ENCODE measurements at regions not wholly inside any gene's neighbourhood (a gene's known extent, or its start where the extent isn't known, plus 50 kb on each side); places are given as distances from the start of the nearest gene placed in this dataset.
"Not testable (repeated sequence)": the region's sequence is repeated elsewhere in the genome, so short reads cannot be mapped to it uniquely, and the experiment has no call there.

- peaks cover 2% of the 10 kb centered on the region for H3K27me3 Mint-ChIP-seq (ENCODE audit: low read depth)
- H3K9me3 Mint-ChIP-seq: no peaks in the 10 kb centered on the region
- H3K4me3 Mint-ChIP-seq: no peak overlapping the region
- peaks cover 2% of the 10 kb centered on the region for H3K36me3 Mint-ChIP-seq (ENCODE audit: insufficient read depth)
- ATAC-seq (no peak), DNase-seq (no peak)
- peaks cover 5% of the 10 kb centered on the region for H3K4me1 Mint-ChIP-seq (ENCODE audit: low read depth)
Observed at GRCh38 chr7:106561151-106561550, 99.8 kb downstream of the CCDC71L start.

GRCh38 chr7:106560482-106560881, 100.5 kb downstream of the CCDC71L start:
- DNase-seq (no peak), ATAC-seq (no peak)
- peaks cover 2% of the 10 kb centered on the region for H3K36me3 Mint-ChIP-seq (ENCODE audit: insufficient read depth)
- H3K27me3 Mint-ChIP-seq (ENCODE audit: low read depth): peaks cover 2% of the 10 kb centered on the region
- no peak overlapping the region for H3K4me3 Mint-ChIP-seq
- no peaks in the 10 kb centered on the region for H3K9me3 Mint-ChIP-seq
- peaks cover 5% of the 10 kb centered on the region for H3K4me1 Mint-ChIP-seq (ENCODE audit: low read depth)

DNA sequence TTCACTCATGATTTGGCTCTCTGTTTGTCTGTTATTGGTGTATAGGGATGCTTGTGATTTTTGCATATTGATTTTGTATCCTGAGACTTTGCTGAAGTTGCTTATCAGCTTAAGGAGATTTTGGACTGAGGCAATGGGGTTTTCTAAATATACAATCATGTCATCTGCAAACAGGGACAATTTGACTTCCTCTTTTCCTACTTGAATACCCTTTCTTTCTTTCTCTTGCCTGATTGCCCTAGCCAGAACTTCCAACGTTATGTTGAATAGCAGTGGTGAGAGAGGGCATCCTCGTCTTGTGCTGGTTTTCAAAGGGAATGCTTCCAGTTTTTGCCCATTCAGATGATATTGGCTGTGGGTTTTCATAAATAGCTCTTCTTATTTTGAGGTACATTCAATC, 104.7 kb downstream of the CCDC71L start:
- ATAC-seq; DNase-seq; H3K4me1 Mint-ChIP-seq (ENCODE audit: low read depth); H3K36me3 Mint-ChIP-seq (ENCODE audit: insufficient read depth); H3K9me3 Mint-ChIP-seq; H3K27me3 Mint-ChIP-seq (ENCODE audit: low read depth); H3K4me3 Mint-ChIP-seq: not testable (repeated sequence)

GRCh38 chr7:106554623-106555022, 106.3 kb downstream of the CCDC71L start:
- not testable (repeated sequence) for H3K27me3 Mint-ChIP-seq (ENCODE audit: low read depth); H3K4me3 Mint-ChIP-seq; DNase-seq; H3K9me3 Mint-ChIP-seq; H3K4me1 Mint-ChIP-seq (ENCODE audit: low read depth); ATAC-seq; H3K36me3 Mint-ChIP-seq (ENCODE audit: insufficient read depth)

GRCh38 chr7:106553446-106553836, 107.5 kb downstream of the CCDC71L start:
- no peak for DNase-seq
- no peak overlapping the region for H3K4me3 Mint-ChIP-seq
- H3K36me3 Mint-ChIP-seq (ENCODE audit: insufficient read depth): no peaks in the 10 kb centered on the region
- H3K27me3 Mint-ChIP-seq (ENCODE audit: low read depth): peaks cover 2% of the 10 kb centered on the region
- H3K4me1 Mint-ChIP-seq (ENCODE audit: low read depth): no peaks in the 10 kb centered on the region
- peaks cover 5% of the 10 kb centered on the region for H3K9me3 Mint-ChIP-seq
- no peak for ATAC-seq

GRCh38 chr7:106552645-106553445, 108.1 kb downstream of the CCDC71L start:
- no peak for ATAC-seq
- DNase-seq: no peak
- H3K36me3 Mint-ChIP-seq (ENCODE audit: insufficient read depth): no peaks in the 10 kb centered on the region
- peaks cover 5% of the 10 kb centered on the region for H3K9me3 Mint-ChIP-seq
- no peaks in the 10 kb centered on the region for H3K27me3 Mint-ChIP-seq (ENCODE audit: low read depth)
- no peaks in the 10 kb centered on the region for H3K4me1 Mint-ChIP-seq (ENCODE audit: low read depth)
- H3K4me3 Mint-ChIP-seq: no peak overlapping the region

DNA sequence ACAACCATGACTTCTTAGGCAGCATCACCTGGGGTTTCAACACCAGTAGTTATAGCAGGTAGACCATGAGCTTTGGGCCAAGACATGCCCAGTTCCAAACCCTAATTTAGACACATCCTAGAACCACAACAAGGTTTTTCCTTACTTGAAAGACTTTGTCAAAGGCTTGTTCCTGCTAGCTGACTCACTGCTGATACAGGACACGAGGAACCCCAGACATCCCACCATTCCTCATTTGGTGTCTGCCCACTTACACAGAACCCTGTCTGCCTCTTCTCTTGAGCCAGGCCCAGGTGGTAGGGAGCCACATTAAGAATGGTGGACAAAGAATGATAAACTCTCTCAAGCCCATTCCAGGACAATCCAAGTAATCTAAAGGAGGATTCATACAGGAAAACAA, 109.0 kb downstream of the CCDC71L start:
- DNase-seq: no peak
- no peaks in the 10 kb centered on the region for H3K4me1 Mint-ChIP-seq (ENCODE audit: low read depth)
- no peaks in the 10 kb centered on the region for H3K36me3 Mint-ChIP-seq (ENCODE audit: insufficient read depth)
- no peak overlapping the region for H3K4me3 Mint-ChIP-seq
- no peaks in the 10 kb centered on the region for H3K27me3 Mint-ChIP-seq (ENCODE audit: low read depth)
- peaks cover 5% of the 10 kb centered on the region for H3K9me3 Mint-ChIP-seq
- ATAC-seq: no peak

DNA sequence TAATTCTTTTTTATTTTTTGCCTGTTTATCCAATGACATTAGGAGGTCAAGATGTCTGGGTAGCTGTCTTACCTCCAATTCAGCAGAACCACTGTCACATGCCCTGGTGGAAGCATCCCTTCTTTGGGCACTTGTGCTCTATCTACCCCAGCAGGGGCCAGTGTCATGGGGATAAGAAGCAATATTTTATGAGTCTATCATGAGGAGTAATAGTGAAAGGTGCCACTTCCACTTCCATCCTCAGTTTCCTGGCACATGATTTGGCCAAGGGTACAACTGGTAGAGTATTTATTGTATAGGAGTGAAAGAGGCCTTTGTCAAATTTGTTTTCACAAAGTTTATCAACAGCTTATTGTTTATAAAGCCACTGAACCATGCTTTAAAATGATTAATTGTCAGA, 112.5 kb downstream of the CCDC71L start:
- no peaks in the 10 kb centered on the region for H3K27me3 Mint-ChIP-seq (ENCODE audit: low read depth)
- DNase-seq: no peak
- no peak overlapping the region for H3K4me3 Mint-ChIP-seq
- peaks cover 3% of the 10 kb centered on the region for H3K4me1 Mint-ChIP-seq (ENCODE audit: low read depth)
- no peaks in the 10 kb centered on the region for H3K9me3 Mint-ChIP-seq
- ATAC-seq: no peak
- no peaks in the 10 kb centered on the region for H3K36me3 Mint-ChIP-seq (ENCODE audit: insufficient read depth)

- ATAC-seq (peak; percentile 37 to 43), DNase-seq (no peak)
- peaks cover 9% of the 10 kb centered on the region for H3K4me1 Mint-ChIP-seq (ENCODE audit: low read depth)
- H3K36me3 Mint-ChIP-seq (ENCODE audit: insufficient read depth): no peaks in the 10 kb centered on the region
- H3K4me3 Mint-ChIP-seq: no peak overlapping the region
- H3K9me3 Mint-ChIP-seq: no peaks in the 10 kb centered on the region
- H3K27me3 Mint-ChIP-seq (ENCODE audit: low read depth): no peaks in the 10 kb centered on the region
Observed at GRCh38 chr7:106545275-106545674, 115.7 kb downstream of the CCDC71L start.

DNA sequence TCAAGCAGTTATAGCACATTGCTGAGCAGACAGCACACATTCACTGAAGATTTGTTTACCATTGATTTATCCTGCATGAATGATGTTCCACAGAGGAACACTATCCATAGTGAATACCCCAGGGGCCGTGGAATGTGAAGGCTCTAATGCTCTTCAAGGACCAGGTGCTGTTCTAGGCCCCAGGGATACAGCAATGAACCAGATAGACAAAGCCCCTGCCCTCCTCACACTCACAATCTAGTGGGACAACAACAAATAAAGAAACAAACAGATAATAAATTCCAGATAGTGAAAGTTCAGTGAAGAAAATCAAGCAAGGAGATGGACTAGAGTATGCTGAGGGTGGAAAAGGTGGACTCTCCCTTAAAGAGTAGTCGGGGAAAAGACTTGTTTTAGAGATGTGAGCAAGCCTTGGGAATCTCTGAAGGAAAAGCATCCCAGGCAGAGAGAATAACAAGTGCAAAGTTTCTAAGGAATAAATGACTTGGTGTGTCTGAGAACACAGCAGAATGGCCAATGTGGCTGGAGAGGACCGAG, 117.7 kb downstream of the CCDC71L start:
- H3K27me3 Mint-ChIP-seq (ENCODE audit: low read depth): no peaks in the 10 kb centered on the region
- DNase-seq (no peak), ATAC-seq (no peak)
- H3K36me3 Mint-ChIP-seq (ENCODE audit: insufficient read depth): no peaks in the 10 kb centered on the region
- no peak overlapping the region for H3K4me3 Mint-ChIP-seq
- peaks cover 9% of the 10 kb centered on the region for H3K4me1 Mint-ChIP-seq (ENCODE audit: low read depth)
- no peaks in the 10 kb centered on the region for H3K9me3 Mint-ChIP-seq

DNA sequence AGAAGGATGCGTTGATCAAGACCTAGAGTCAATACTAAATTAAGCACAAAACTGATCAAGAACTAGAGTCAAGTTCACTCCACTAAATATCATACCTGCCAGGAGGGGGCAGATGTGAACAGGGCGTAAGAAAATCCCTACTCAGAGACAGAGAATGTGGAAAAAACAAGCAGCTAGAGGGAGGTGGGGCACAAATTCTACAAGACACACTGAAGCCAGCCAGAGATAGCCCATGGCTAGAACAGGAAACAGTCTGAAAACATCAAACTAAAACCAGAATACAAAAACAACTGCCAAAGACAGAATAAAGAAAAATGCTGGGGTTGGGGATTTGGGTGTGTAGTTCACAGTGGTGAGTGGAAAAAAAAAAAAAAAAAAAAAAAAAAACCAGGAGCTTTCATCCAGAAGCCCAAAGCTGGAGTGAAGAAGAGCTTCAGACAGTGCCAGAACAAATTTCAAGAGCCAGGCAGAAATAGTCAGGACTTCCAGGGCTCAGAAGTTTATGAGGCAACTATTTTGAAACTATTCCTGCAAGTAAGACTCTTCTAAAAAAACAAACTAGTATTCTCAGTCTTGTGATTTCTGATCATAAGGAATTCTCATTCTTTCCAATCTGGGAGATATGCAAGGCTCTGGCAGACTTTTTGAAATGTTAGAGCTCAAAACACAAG, 118.3 kb downstream of the CCDC71L start:
- DNase-seq (peak; percentile 10), ATAC-seq (peak; percentile 71 to 77)
- Mint-ChIP-seq H3K27me3 (ENCODE audit: low read depth) (no peaks in the 10 kb centered on the region), H3K4me3 (no peak overlapping the region), H3K4me1 (ENCODE audit: low read depth) (peaks cover 10% of the 10 kb centered on the region), H3K9me3 (no peaks in the 10 kb centered on the region), H3K36me3 (ENCODE audit: insufficient read depth) (no peaks in the 10 kb centered on the region)

- Mint-ChIP-seq H3K4me1 (ENCODE audit: low read depth) (peaks cover 12% of the 10 kb centered on the region), H3K4me3 (no peak overlapping the region), H3K27me3 (ENCODE audit: low read depth) (no peaks in the 10 kb centered on the region), H3K9me3 (no peaks in the 10 kb centered on the region), H3K36me3 (ENCODE audit: insufficient read depth) (no peaks in the 10 kb centered on the region)
- no peak for DNase-seq
- no peak for ATAC-seq
Observed at GRCh38 chr7:106538638-106539037, 122.3 kb downstream of the CCDC71L start.

DNA sequence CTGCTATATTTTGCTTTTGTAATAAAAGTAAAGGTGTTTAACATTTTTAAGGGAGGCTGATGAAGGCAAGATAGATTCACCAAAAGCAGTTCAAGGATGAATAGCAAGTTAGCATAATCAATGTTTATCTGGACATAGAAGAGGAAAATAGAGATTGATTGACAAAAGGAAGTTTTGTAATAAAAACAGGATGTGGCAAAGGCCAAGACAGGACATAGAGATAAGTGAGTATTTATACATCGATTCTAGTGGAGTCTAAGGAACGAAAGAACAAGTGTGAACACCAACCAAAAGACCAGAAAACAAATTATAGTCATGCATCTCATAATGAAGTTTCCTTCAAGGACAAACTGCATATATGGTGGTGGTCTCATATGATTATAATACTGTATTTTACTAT, 123.8 kb downstream of the CCDC71L start:
- no peak for ATAC-seq
- no peaks in the 10 kb centered on the region for H3K9me3 Mint-ChIP-seq
- no peaks in the 10 kb centered on the region for H3K36me3 Mint-ChIP-seq (ENCODE audit: insufficient read depth)
- H3K27me3 Mint-ChIP-seq (ENCODE audit: low read depth): no peaks in the 10 kb centered on the region
- no peak overlapping the region for H3K4me3 Mint-ChIP-seq
- peaks cover 7% of the 10 kb centered on the region for H3K4me1 Mint-ChIP-seq (ENCODE audit: low read depth)
- no peak for DNase-seq

GRCh38 chr7:106536079-106536478, 124.9 kb downstream of the CCDC71L start:
- Mint-ChIP-seq H3K27me3 (ENCODE audit: low read depth) (no peaks in the 10 kb centered on the region), H3K9me3 (no peaks in the 10 kb centered on the region), H3K4me3 (no peak overlapping the region), H3K36me3 (ENCODE audit: insufficient read depth) (no peaks in the 10 kb centered on the region), H3K4me1 (ENCODE audit: low read depth) (peaks cover 7% of the 10 kb centered on the region)
- DNase-seq: no peak
- no peak for ATAC-seq
